HG02571 (cell line): ENCODE measurements at regions not wholly inside any gene's neighbourhood (a gene's known extent, or its start where the extent isn't known, plus 50 kb on each side); places are given as distances from the start of the nearest gene placed in this dataset.

Experiments
- ATAC-seq: cut with Tn5 transposase; IDR thresholded peaks from one replicate; pipeline ENCODE4 v1.9.1; 2021; ENCODE audit warnings: mild to moderate bottlenecking, moderate library complexity; ENCODE audit not compliant: unreplicated experiment

DNA sequence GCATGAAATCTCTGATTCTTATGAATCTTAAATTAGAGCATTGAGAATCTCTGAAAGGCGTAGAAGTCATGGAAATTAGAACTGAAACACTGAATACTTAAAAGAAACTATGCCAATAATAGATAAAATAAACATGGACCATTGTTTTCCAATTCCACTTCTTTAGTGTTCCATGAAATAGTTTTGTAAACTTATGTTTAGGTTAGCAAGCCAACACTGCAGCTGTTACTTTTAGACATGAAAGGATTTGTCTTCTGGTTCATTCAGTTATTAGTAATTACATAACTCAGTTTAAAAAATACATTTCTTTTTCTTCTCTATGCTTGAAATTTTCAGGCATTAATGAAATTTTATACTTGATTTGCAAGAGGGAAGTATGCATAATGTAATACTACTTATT is 733.4 kb upstream of the NUDT12 start:
- no peak for ATAC-seq

DNA sequence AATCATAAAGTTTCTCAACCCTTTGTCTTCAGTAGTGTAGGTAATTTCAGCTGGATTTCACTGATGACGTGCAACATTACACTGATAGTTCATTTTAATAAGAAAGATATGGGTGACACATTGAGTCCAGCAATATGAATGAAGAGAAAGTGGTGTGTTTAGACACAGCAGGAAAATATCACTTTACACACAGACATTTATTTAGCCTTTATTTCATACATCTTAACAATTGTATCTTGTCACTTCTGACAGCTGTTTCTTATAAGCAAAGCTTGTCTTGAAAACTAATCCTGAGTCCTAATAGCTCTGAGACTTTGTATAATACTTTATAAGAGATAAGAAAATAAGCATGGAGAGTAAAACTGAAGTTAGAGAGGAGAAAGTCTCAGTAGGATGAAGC is 720.5 kb upstream of the NUDT12 start:
- ATAC-seq = no peak

DNA sequence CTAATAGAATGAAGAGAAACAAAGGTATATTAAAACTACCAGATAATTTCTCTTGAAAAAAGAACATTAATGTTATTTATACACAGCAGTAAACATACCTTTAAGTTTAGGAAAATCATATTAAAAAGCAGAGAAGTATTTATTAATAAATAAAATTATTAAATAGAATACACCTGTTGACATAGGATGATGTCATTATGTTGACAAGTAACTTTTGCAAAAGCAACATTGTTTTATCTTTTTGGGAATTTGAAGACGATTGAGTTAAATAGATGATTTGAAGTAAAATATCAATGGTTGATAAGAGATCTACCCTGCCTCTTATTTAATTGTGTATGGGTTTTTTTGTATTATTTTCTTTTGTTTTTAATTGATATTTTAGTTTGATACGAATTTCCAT is 711.1 kb upstream of the NUDT12 start:
- no peak for ATAC-seq

DNA sequence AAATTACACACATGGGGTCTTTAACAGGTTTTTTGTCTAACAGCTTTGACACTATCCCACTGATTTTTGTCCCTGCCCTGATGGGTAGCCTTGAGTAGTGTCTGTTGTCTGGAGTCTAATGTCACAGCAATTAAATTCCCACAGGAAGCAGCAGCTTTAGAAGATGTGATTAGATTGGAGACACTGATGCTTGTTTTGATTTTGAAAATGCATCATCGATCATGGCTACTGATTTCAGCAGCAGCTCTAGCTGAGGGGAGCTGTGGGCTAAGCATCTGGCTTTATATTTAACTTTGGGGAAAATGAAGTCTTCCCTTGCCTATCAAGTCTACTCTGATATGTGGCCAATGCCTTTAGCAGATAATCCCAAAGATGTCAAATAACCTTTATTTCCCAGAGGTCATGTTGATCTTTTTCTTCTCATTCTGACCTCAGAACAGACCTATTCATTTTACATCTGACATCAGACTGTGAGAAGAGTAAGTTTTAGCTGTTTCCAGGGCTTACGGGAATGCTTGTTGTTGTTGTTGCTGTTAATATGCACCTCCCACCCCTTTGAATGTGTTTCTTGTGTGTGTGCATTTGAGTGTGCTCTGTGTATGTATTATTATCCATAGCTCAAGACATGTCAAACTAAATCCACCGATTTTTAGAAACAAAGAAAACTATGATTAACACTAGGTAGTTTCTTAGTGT is 704.9 kb upstream of the NUDT12 start:
- no peak for ATAC-seq

DNA sequence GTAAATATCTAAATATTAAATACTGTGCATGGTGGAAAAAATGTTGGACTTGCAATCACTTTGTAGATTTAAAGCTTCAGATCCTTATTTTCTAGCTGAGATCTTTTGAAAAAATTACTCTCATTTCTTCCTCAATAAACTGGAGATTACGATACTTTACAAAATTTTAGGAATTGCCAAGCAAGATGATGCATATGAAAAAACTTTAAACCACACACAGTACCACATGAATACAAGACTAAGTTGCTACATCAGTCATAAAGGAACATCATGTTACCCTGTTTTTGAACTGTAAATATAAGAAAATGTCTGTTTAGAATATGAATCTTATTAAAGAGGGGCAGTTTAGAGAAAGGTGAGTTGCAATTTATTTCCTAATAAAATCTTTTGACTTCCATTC is 703.6 kb upstream of the NUDT12 start:
- no peak for ATAC-seq

DNA sequence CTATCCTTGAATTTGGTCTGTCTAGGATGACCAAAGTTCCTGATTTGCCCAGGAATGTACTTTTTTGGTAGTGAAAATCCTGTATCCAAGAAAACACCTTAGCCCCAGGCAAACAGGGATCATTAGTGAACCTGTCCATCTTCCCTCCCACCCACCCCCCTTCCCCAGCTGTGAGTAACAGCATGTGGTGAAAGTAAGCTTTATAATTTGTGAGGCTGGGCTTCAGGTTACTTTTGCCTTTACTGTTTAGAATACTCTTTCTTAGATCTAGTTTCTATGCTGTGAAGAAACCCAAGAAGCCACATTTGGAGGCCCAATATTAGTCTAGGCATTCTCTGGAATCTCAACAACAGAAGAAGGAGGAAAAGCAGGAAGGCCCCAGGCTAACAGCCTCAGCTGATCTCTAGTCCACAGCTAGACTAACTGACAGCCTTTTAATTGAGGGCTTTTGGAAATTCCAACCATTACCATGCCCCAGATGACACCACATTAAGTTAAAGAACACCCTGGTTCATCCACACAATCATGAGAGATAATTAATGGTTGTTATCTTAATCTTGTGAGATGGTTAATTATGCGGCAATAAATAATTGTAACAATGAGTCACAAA is 703.0 kb upstream of the NUDT12 start:
- ATAC-seq = no peak

DNA sequence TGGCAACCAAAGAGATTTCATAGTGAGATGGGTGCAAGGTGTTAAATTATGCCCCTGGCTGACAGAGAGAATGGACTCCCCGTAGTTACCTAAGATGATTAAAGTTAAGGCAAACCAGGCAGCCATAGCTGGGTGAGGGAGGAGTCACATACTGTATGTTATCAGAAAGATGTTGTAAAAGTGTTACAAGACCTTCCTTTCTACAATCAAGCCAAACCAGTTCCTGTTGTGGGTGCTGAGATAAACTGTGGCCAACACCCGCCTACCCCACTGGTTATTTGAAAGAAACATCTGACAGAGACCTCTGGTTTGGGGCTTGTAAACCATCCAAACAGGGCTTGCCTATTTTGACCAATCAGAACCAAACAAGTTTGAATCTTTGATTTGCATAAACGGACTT is 684.7 kb upstream of the NUDT12 start:
- no peak for ATAC-seq

DNA sequence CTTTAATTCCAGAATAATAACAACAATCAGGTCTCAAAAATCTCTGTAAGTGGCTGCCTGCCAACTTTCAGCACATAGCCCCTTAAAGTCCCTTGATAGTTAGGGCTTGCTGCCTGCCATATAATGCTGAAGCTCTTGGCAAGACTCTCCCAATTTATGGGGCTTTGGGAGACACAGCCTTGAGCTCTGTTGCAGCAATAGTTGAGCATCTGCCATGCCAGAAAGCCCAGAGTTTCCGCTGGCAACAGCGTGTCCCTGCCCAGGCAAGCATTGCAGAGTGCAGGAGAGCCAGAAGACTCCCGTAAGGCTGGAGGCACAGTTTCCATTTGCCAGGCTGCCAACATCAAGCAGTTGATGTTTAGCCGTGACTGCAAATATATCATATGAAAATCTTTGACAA is 678.5 kb upstream of the NUDT12 start:
- ATAC-seq = no peak

DNA sequence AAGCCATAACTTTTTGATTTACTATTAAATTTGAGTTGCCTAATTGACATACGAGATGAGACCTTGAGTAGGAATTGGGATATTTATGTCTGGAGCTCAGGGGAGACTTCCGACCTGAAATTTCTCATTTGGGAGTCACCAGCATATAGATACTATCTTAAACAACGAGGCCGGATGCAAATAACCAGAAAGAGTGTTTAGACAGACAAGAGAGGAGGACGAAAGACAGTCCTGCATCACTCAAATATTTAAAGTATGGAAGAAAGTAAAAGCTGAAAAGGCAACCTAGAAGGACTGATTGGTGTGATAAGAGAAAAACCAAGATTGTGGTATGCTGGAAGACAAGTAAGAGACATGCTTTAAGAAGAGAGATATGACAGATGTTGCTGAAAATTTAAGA is 675.0 kb upstream of the NUDT12 start:
- no peak for ATAC-seq

DNA sequence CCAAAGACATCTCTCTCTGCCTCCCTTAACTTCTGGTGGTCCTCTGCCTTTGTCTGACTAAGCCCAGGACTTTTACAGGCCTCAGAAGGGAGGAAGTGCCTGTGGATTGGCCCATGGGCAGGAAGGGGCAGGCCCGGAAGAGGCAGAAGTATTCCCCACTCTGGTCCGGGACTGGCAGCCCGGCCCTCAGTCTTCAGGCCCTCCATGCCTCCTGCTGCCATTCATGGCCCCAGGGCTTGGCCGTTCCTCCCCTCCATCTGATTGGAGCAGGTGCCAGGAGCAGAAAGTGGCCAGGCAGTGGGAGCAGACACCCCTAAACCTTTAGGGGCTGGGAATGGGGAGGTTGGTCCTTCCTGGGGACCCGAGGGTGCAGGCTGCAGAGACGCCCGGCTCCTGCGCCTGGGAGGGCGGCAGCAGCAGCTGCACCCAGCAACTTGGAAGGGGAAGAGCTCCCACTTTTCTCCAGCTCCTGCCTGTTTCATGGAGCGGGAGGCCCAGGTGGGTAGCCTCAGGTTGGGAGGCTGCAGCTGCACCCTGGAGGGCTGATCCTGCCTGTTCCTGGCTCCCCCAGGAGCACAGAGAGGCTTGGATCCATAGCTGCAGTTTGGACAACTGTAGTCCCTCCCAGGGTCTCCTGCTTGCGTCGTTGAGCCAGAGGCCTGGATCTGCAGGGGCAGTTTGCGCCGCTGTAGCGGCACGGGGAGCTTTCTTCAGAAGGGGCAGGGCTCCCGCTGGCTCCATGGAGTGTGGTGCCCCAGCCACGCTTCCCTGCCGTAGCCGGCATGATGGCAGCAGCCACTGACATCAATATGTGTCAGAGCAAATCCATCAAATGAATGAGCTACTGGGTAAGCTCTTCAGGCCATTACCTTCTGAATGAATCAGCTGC is 661.5 kb upstream of the NUDT12 start:
- ATAC-seq = no peak

DNA sequence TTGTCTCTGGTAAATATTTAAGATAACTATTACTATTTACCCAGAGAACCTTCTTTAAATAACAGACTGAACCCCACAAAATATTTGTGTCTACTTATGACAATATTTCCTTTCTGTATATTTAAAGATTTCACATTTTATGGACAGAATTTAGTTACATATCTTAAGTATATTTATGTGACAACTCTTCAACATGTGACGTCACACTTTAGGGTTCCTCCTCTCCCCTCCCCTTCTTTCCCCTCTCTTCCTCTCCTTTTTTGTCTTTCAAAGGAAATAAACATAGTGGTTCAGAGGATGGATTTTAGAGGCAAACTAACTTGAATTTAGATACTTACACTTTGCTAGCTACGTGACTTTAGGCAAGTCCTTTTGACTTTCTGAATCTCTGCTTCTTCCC is 655.6 kb upstream of the NUDT12 start:
- ATAC-seq = no peak

DNA sequence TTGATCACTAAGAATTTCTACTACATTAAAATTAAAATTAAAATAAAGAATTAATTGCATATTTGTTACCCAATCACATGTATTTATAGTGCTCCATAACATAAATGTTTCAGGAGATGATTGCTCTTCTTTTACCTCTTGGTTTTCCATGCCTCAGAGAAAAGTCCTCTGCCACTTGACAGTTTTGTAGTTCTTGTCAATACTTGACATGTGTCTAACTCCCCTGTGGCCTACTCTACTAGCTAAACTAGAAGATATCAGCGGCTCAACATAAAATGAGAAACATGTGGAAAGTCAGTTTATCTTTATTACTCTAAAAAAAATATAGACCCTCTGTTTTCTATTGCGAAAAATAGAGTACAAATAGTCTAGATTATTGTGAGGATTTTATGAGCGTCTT is 650.6 kb upstream of the NUDT12 start:
- ATAC-seq = no peak

DNA sequence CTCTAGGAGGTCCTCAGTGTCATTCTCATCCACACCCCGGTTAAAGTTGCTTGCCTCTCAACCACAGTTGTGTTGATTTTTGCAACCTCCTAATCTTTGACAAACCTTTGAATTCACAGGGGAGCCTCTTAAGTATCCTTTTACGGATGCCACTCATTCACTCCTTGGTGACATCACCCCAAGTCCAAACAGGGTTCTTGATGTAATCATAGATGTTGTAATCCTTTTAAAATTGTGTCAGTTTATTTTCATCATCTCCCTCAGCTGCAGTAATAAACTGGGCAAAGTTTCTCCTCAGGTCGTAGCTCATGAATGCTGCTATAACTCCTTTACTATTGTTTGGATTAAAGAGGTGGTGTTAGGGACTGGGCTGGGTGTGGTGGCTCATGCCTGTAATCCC is 637.2 kb upstream of the NUDT12 start:
- no peak for ATAC-seq

DNA sequence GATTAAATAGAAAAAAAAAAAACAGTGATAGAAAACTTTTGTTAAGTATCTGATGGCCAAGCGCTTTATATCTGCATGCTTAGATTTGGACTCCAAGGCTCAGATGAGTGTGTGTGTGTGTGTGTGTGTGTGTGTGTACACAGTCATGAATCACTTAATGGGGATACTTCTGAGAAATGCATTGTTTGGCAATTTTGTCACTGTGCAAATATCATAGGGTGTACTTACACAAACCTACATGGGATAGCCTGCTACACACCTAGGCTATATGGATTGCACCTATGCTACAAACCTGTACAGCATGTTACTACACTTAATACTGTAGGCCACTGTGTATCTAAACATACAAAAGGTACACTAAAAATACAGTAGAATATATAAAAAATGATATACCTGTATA is 635.6 kb upstream of the NUDT12 start:
- ATAC-seq = no peak

DNA sequence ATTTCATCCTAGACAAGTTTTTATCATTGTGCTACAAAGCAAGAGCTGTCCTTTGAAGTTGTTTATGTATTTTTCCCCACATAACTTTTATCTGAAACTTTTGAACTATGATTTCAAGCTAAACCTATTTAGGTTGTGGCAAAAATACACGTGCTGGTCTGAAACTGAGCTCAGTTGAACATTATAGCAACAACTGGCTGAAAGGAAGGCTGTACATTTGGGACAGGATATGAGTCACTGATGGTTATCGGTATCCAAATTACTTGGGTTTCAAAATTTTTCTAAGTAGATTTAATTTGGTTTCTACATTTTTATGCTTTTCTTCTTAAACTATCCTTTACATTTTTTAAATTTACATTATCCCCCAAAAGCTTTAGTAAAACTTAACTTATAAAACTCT is 627.3 kb upstream of the NUDT12 start:
- no peak for ATAC-seq

DNA sequence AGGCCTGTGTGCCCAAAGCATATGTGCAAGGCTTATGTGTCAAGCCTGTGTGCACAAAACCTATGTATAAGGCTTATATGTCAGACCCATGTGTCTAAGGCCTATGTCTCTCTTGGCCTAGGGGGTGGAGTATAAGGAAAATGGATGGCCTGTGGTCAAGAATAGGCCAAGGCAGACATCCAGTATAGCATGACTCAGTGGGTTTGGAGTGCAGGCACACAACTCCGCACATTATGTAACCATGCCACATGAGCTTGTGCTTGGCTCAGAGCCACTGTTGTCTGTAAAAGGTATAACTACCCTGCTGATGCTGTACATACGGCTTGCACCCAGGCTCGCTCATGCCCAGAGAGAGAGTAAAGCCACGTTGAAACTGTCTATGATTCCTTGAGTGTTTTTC is 626.4 kb upstream of the NUDT12 start:
- no peak for ATAC-seq

DNA sequence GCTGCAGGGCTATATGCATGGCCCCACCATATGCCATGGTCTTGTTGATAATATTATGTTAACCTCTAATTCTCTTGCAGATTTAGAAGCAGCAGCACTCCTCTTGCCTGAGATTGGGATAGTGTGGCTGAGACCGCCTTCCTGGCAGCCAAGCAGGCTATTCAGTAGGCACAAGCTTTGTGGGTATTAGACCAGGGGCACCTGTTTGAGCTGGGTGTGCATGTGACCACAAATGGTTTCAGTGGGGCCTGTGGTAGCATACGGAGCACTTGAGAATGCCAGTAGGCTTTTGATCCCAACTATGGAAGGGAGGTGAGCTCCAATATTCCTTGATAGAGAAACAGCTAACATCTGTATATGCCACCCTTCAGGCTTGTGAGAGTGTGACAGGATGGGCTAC is 625.1 kb upstream of the NUDT12 start:
- no peak for ATAC-seq

DNA sequence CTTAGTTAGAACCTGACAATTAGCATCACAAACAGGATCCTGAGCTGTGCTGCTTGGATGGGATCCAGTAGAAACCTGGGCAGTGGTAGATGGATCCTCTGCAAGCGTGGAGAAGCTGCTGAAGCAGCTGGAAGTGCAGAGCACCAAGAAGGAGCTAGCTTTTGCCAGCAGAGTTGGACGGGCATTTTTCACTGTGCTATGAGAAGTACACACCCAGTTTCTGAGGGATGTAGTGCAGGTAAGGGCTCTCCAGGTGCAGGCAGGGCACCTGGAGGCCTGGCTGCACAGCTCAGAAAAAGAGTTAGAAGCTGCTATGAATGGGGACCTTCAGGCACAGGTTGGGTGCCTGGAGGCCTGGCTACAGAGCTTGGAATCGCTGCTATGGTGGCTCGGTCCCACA is 623.9 kb upstream of the NUDT12 start:
- no peak for ATAC-seq

DNA sequence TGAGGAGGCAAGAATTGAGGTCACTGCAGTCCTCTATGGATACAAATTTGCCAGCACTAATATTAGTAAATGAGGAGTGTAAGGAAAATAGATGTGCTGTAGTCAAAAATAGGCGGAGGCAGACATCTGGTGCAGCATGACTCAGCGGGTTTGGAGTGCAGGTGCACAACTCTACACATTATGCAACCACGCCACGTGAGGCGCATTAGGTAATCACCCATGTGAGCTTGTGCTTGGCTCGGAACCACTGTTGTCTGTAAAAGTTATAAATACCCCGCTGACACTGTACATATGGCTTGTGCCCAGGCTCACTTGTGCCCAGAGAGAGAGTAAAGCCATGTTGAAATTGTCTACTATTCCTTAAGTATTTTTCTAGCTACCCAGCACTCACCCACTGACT is 623.5 kb upstream of the NUDT12 start:
- ATAC-seq = no peak

DNA sequence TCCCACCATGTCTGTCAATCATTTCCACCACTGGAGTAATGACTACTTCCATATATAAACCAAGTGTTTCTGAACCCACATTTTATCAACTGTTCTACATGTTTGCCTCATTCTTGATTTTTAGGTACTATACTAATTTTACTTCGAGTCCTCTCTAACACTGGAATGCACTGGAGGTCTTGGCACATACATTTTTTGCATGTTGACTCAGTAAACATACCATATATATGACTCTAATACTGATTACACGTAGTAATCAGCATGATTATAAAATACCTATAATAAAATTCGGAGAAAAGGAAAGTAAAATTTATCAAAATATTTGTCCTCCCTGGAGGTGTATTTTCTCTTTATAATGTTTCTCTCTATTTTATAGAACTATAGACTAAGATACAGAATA is 621.7 kb upstream of the NUDT12 start:
- ATAC-seq = no peak

DNA sequence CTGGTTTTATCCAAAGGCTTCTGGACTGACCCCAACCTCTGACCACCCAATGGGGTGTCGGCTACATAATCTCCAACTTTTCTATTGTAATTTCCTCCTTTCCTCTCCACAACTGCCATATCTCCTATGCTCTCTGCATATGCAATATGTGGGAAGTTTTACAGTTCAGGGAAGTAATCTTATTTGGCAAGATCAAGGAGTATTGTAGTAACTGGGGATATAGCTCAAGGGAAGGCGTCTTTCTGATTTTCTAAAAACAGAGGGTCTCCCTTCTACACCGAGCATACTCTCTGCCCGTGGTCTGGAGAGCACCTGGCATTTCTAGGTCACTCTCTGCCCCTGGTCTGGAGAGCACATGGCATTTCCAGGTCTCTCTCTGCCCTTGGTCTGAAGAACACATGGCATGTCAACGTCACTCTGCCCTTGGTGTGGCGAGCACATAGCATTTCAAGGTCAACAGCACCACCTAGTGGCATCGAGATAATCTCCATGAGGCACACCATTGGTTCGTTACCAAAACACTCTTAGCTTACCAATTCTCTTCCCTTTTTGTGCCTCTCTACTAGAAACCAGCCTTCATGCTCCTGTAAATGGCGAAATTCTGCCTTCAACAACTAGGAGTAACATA is 616.4 kb upstream of the NUDT12 start:
- no peak for ATAC-seq

DNA sequence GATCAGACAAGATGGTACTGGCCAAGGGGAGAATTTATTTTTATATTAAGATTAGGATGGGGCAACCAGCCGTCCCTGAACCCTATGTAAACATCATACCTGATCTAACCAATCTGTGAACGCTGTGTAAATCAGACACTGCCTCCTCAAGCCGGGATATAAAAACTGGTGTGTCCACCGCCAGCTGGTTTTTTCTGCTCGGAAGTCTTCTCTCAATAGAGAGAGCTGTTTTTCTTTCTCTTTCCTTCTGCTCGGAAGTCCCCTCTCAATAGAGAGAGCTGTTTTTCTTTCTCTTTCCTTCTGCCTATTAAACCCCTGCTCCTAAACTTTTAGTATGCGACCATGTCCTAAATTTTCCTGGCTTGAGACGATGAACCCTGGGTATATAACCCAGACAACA is 615.5 kb upstream of the NUDT12 start:
- ATAC-seq = no peak
